Trophoblast cell (in vitro differentiated cells and primary cell): ENCODE measurements at regions not wholly inside any gene's neighbourhood (a gene's known extent, or its start where the extent isn't known, plus 50 kb on each side); places are given as distances from the start of the nearest gene placed in this dataset.
"Not testable (repeated sequence)": the region's sequence is repeated elsewhere in the genome, so short reads cannot be mapped to it uniquely, and the experiment has no call there.

Experiments used
- DNase-seq, 2 donors: peaks; one replicate each; pipeline ENCODE4 v3.0.0-alpha.2; 2016
- H2AFZ ChIP-seq: 2 replicates; pipeline ENCODE4 v1.6.1; 2013; ENCODE audit warnings: low read length, moderate library complexity, mild to moderate bottlenecking; ENCODE audit not compliant: insufficient read depth, poor library complexity
- H2AK5ac ChIP-seq: 2 replicates; pipeline ENCODE4 v1.6.1; 2013; ENCODE audit warnings: mild to moderate bottlenecking, low read length
- H2BK120ac ChIP-seq: 2 replicates; pipeline ENCODE4 v1.6.1; 2013; ENCODE audit warnings: low read length, mild to moderate bottlenecking, moderate library complexity; ENCODE audit not compliant: insufficient read depth, poor library complexity
- H2BK12ac ChIP-seq: 2 replicates; pipeline ENCODE4 v1.6.1; 2013; ENCODE audit warnings: mild to moderate bottlenecking, low read length, moderate library complexity
- H2BK5ac ChIP-seq: 2 replicates; pipeline ENCODE4 v1.6.1; 2013; ENCODE audit warnings: low read length, low read depth, moderate library complexity, mild to moderate bottlenecking; ENCODE audit not compliant: poor library complexity
- H3K14ac ChIP-seq: 2 replicates; pipeline ENCODE4 v1.6.1; 2013; ENCODE audit warnings: mild to moderate bottlenecking, low read length
- H3K18ac ChIP-seq: 2 replicates; pipeline ENCODE4 v1.6.1; 2013; ENCODE audit warnings: mild to moderate bottlenecking, low read length
- H3K23ac ChIP-seq: 2 replicates; pipeline ENCODE4 v1.6.1; 2013; ENCODE audit warnings: low read length
- H3K27ac ChIP-seq: 2 replicates; pipeline ENCODE4 v1.5.1; 2013; ENCODE audit warnings: low read depth, mild to moderate bottlenecking, inconsistent platforms, low read length, moderate library complexity
- H3K27me3 ChIP-seq: 2 replicates; pipeline ENCODE4 v1.6.1; 2013; ENCODE audit warnings: inconsistent platforms, mild to moderate bottlenecking, low read length, moderate library complexity; ENCODE audit not compliant: insufficient read depth
- H3K36me3 ChIP-seq, 2 experiments: 1 replicate in 1 of 2; 2 replicates in 1 of 2; pipeline ENCODE4 v1.6.1; 2013; ENCODE audit warnings: low read length in 2 of 2, mild to moderate bottlenecking in 2 of 2, moderate library complexity in 1 of 2; ENCODE audit not compliant: insufficient read depth in 2 of 2, control insufficient read depth in 1 of 2
- H3K4ac ChIP-seq: 2 replicates; pipeline ENCODE4 v1.6.1; 2013; ENCODE audit warnings: low read depth, mild to moderate bottlenecking, low read length, moderate library complexity
- H3K4me1 ChIP-seq, 2 experiments: 1 replicate in 1 of 2; 2 replicates in 1 of 2; pipeline ENCODE4 v1.6.1; 2013; ENCODE audit warnings: low read length in 2 of 2, mild to moderate bottlenecking in 2 of 2, moderate library complexity in 1 of 2; ENCODE audit not compliant: insufficient read depth in 2 of 2, control insufficient read depth in 1 of 2
- H3K4me2 ChIP-seq: 2 replicates; pipeline ENCODE4 v1.6.1; 2013; ENCODE audit warnings: inconsistent platforms, mild to moderate bottlenecking, low read length, moderate library complexity
- H3K4me3 ChIP-seq: 2 replicates; pipeline ENCODE4 v1.5.1; 2013; ENCODE audit warnings: mild to moderate bottlenecking, low read depth, low read length, inconsistent platforms
- H3K79me1 ChIP-seq: one replicate; pipeline ENCODE4 v1.6.1; 2013; ENCODE audit warnings: low read length
- H3K79me2 ChIP-seq: 2 replicates; pipeline ENCODE4 v1.6.1; 2013; ENCODE audit warnings: low read length, mild to moderate bottlenecking; ENCODE audit not compliant: control insufficient read depth, insufficient read depth, poor library complexity
- H3K9ac ChIP-seq: 2 replicates; pipeline ENCODE4 v1.6.1; 2013; ENCODE audit warnings: mild to moderate bottlenecking, low read length
- H3K9me3 ChIP-seq: 2 replicates; pipeline ENCODE4 v1.6.1; 2013; ENCODE audit warnings: low read depth, mild to moderate bottlenecking, control low read depth, inconsistent platforms, low read length; ENCODE audit not compliant: insufficient read depth
- H4K12ac ChIP-seq: 2 replicates; pipeline ENCODE4 v1.6.1; 2013; ENCODE audit warnings: low read depth, mild to moderate bottlenecking, low read length, moderate library complexity
- H4K8ac ChIP-seq: 2 replicates; pipeline ENCODE4 v1.6.1; 2013; ENCODE audit warnings: low read depth, mild to moderate bottlenecking, low read length, moderate library complexity
- H4K91ac ChIP-seq: one replicate; pipeline ENCODE4 v1.6.1; 2013; ENCODE audit warnings: low read depth, mild to moderate bottlenecking, low read length, moderate library complexity
- WGBS: extraction: QIAGEN DNeasy Blood & Tissue Kit; methylation state at CpG from one replicate; pipeline ENCODE4 v1.1.7; 2013; ENCODE audit warnings: missing lambda C conversion rate; ENCODE audit not compliant: insufficient read length, insufficient coverage; ENCODE audit errors: extremely low coverage; 5-methylcytosine and 5-hydroxymethylcytosine counted together

DNA sequence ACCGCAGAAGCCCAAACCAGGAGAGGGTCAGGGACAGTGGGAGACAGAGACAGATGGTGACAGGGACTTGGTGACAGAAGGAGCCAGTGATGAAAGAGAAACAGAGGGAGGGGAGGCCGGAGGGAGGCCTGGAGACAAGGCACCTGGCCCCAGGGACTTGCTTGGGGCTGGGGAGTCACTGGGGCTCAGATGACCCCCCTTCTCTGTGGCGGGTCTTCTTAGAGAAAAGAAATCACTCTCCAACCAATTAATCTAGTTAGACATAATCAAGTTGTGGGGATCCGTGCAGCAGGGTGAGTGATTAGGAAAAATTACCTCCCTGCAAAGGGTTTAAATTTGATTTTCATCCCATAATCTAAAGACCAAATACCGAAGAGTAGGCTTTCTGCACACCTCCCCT lies 519.8 kb downstream of the PTPRU start:
- H4K91ac ChIP-seq, result no peak overlapping the region
- no peaks in the 10 kb centered on the region for H3K36me3 ChIP-seq
- H2BK12ac ChIP-seq, result no peak overlapping the region
- no peak overlapping the region for H3K4me3 ChIP-seq
- no peak overlapping the region for H4K12ac ChIP-seq
- no peak overlapping the region for H3K9ac ChIP-seq
- no peaks in the 10 kb centered on the region for H3K27me3 ChIP-seq
- no peak overlapping the region for H3K27ac ChIP-seq
- no peak overlapping the region for H2BK120ac ChIP-seq
- no peak overlapping the region for H4K8ac ChIP-seq
- no peak overlapping the region for H3K4me2 ChIP-seq
- no peaks in the 10 kb centered on the region for H3K79me1 ChIP-seq
- H2AFZ ChIP-seq, result no peak overlapping the region
- H3K14ac ChIP-seq, result no peak overlapping the region
- no peak overlapping the region for H2AK5ac ChIP-seq
- H3K23ac ChIP-seq, result no peak overlapping the region
- no peak for DNase-seq
- no peaks in the 10 kb centered on the region for H3K79me2 ChIP-seq
- no peaks in the 10 kb centered on the region for H3K4me1 ChIP-seq
- H3K18ac ChIP-seq, result no peak overlapping the region
- H3K9me3 ChIP-seq, result peaks cover 2% of the 10 kb centered on the region
- no peak overlapping the region for H2BK5ac ChIP-seq
- WGBS, result no CpG with 5 or more reads among the region's 5 CpGs
- H3K4ac ChIP-seq, result no peak overlapping the region

DNA sequence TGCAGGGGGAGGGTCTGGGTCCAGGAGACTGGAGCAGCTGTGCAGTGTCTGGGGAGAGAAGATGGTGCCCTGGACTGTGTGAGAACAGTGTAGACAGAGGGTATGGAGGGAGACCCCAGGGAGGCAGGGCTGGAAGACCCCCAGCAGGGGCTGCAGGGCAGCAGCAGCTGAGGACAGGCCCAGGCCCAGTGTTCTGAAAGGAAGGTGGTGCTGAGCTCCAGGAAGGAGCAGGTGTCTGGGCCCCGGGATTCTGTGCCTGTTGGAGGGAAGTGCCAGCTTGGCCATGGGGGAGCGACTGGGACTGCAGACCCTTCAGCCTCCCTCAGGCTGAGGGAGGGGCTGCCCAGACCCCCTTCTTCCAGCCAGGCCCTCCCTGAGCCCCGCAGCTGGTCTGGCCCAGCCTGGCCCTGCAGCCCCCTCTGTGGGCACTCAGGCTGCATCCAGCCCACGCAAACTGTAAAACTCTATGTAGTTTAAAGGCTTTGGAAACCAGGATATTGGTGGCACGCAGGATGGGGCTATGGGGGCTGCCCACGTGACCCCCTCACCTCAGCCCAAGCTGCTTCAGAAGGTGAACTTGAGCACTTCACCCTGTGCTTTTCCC lies 519.2 kb downstream of the PTPRU start:
- H3K9ac ChIP-seq, H4K8ac ChIP-seq, H3K36me3 ChIP-seq, H3K9me3 ChIP-seq, H2AK5ac ChIP-seq, H4K91ac ChIP-seq, H3K79me2 ChIP-seq, H3K27ac ChIP-seq, DNase-seq, H4K12ac ChIP-seq, H2BK5ac ChIP-seq, H3K18ac ChIP-seq, H3K14ac ChIP-seq, H2BK120ac ChIP-seq, H3K4me2 ChIP-seq, H2BK12ac ChIP-seq, H3K4me3 ChIP-seq, H3K23ac ChIP-seq, H3K4me1 ChIP-seq, H3K79me1 ChIP-seq, H3K27me3 ChIP-seq, H3K4ac ChIP-seq, H2AFZ ChIP-seq: not testable (repeated sequence)
- WGBS, result no CpG with 5 or more reads among the region's 6 CpGs

- Histone ChIP-seq H2BK5ac (no peak overlapping the region), H3K79me1 (no peaks in the 10 kb centered on the region), H2AFZ (no peak overlapping the region), H2BK120ac (no peak overlapping the region), H3K18ac (no peak overlapping the region), H3K27me3 (no peaks in the 10 kb centered on the region), H3K4me3 (no peak overlapping the region), H3K27ac (no peak overlapping the region), H4K91ac (no peak overlapping the region), H3K14ac (no peak overlapping the region), H3K23ac (no peak overlapping the region), H4K12ac (no peak overlapping the region), H4K8ac (no peak overlapping the region), H3K36me3 (no peaks in the 10 kb centered on the region), H3K4ac (no peak overlapping the region), H2BK12ac (no peak overlapping the region), H3K9ac (no peak overlapping the region), H3K4me2 (no peak overlapping the region), H3K79me2 (no peaks in the 10 kb centered on the region), H3K4me1 (no peaks in the 10 kb centered on the region), H2AK5ac (no peak overlapping the region), H3K9me3 (peaks cover 2% of the 10 kb centered on the region)
- WGBS, result no CpG with 5 or more reads among the region's 14 CpGs
- no peak for DNase-seq
Observed at GRCh38 chr1:29754573-29755375, 518.5 kb downstream of the PTPRU start.

DNA sequence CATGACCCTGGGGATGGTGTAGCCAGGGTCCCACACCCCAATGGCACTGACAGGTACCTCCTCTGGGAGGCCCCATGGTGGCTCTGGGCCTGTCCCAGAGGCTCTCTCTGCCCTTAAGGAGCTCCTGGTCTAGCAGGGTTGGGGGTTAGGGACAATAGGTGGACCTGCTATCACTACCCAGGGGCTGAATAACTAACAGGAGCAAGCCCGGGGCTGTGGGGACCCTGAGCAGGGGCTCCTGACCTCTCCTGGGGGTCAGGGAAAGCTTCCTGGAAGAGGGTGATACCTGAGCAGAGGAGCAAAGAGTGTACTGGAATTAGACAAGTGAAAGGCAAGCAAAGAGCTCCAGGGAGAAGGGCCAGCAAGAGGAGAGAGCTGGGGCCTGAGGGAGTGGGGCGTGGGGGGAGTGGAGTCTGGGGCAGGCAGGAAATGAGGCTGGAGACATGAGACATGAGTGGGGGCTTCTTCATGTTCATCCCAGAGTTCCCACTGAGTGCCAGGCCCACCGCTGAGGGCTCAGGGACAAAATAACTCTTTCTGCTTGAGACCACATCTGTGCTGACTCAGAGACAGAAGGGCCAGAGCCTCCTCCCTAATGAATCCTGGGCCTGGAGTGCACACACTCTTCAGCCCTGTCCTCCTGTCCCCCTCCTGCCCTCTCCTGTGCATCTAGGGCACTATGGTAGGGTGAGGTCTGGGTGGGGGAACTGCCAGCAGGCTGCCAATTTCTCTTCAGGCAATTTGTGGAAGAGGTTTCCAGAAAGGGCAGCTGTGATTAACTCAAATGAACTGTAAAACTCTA lies 517.6 kb downstream of the PTPRU start:
- Histone ChIP-seq H2BK12ac (no peak overlapping the region), H3K9me3 (peaks cover 2% of the 10 kb centered on the region), H2BK120ac (no peak overlapping the region), H4K12ac (no peak overlapping the region), H3K4me1 (no peaks in the 10 kb centered on the region), H3K9ac (peak overlapping the region; percentile 27), H3K36me3 (no peaks in the 10 kb centered on the region), H3K14ac (no peak overlapping the region), H3K4me3 (no peak overlapping the region), H2AK5ac (no peak overlapping the region), H3K18ac (no peak overlapping the region), H3K23ac (no peak overlapping the region), H3K79me1 (no peaks in the 10 kb centered on the region), H2BK5ac (no peak overlapping the region), H4K8ac (no peak overlapping the region), H3K79me2 (no peaks in the 10 kb centered on the region), H4K91ac (no peak overlapping the region), H2AFZ (no peak overlapping the region), H3K27me3 (no peaks in the 10 kb centered on the region), H3K4me2 (no peak overlapping the region), H3K4ac (no peak overlapping the region), H3K27ac (no peak overlapping the region)
- no CpG with 5 or more reads among the region's 3 CpGs for WGBS
- no peak for DNase-seq
